Neural progenitor cell (in vitro differentiated cells): ENCODE measurements at regions not wholly inside any gene's neighbourhood (a gene's known extent, or its start where the extent isn't known, plus 50 kb on each side); places are given as distances from the start of the nearest gene placed in this dataset.

Experiments used
- EZH2 ChIP-seq: fragments of 200-600 bp; sonication (generic); IDR thresholded peaks from 2 replicates; pipeline ENCODE4 v1.6.1; 2017; ENCODE audit warnings: antibody characterized with exemption, mild to moderate bottlenecking, moderate library complexity
- EZH2phosphoT487 ChIP-seq: fragments of 200-600 bp; sonication (generic); IDR thresholded peaks from 2 replicates; pipeline ENCODE4 v1.6.1; 2017; ENCODE audit warnings: antibody characterized with exemption
- TF ChIP-seq, protein P1 (sequence below): fragments of 200-600 bp; sonication (generic); IDR thresholded peaks from 2 replicates; pipeline ENCODE4 v1.5.1; 2017; ENCODE audit warnings: antibody characterized with exemption, mild to moderate bottlenecking

DNA sequence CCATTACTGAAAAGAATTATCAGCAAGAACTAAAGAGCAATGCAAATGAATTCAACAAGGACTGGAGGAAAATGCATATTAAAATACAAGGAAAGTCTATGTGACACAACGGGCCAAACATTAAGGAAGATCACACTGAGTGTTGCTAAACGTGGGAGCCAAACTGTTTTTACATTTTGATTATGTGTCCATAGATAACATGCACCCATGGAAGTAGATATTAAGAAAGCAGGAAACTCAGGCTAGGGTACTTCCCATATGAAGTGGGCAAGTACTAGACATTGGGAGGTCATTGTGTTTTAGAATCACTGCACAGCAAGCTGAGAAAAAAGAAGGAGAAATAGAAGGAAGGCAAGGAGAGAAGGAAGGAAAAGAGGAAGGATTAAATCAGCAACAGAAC lies 161.8 kb downstream of the KCTD12 start:
- TF ChIP-seq, protein P1, sequence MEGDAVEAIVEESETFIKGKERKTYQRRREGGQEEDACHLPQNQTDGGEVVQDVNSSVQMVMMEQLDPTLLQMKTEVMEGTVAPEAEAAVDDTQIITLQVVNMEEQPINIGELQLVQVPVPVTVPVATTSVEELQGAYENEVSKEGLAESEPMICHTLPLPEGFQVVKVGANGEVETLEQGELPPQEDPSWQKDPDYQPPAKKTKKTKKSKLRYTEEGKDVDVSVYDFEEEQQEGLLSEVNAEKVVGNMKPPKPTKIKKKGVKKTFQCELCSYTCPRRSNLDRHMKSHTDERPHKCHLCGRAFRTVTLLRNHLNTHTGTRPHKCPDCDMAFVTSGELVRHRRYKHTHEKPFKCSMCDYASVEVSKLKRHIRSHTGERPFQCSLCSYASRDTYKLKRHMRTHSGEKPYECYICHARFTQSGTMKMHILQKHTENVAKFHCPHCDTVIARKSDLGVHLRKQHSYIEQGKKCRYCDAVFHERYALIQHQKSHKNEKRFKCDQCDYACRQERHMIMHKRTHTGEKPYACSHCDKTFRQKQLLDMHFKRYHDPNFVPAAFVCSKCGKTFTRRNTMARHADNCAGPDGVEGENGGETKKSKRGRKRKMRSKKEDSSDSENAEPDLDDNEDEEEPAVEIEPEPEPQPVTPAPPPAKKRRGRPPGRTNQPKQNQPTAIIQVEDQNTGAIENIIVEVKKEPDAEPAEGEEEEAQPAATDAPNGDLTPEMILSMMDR = no peak
- TF ChIP-seq EZH2 (no peak), EZH2phosphoT487 (no peak)
